Stimulated activated CD4-positive, alpha-beta T cell treated with anti-CD3 and anti-CD28 coated beads, Interleukin-4, amount 100 ng/mL, for 4 hours (primary cell): ENCODE measurements at regions not wholly inside any gene's neighbourhood (a gene's known extent, or its start where the extent isn't known, plus 50 kb on each side); places are given as distances from the start of the nearest gene placed in this dataset.
"Not testable (repeated sequence)": the region's sequence is repeated elsewhere in the genome, so short reads cannot be mapped to it uniquely, and the experiment has no call there.

Experiments
- DNase-seq, 2 experiments: peaks; one replicate each; pipeline ENCODE4 v3.0.0-alpha.2; 2020

DNA sequence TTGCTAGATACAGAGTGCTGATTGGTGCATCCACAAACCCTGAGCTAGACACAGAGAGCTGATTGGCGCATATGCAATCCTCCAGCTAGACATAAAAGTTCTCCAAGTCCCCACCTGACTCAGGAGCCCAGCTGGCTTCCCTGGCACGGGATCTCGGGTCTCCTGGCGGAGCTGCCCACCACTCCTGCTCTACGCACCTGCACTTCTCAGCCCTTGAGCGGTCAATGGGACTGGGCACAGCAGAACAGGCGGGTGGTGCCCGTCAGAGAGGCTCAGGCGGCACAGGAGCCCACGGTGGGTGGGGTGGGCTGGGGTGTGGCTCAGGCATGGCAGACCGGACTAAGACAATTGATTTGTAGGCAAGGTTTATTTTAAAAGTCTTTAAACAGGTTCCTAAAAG is 1365.5 kb downstream of the FAM181B start:
- no peak for DNase-seq

DNA sequence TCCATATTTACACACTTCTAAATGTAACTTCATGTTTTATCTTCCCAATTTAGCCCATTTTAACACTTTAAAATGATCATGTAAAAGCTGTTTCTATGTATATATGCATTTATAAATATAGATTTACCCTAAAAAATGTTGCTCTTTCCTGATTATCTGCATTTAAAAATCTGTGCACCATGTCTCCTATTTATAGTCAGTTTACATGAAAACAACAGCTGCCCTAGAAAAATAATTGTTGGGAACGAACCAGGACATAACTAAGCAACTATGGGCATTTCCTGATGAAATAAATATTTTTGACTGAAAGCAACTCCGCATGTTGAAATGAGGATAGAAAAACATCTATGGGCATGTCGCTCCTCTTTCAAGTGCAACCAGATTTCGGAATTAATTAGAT is 1368.2 kb downstream of the FAM181B start:
- no peak for DNase-seq

DNA sequence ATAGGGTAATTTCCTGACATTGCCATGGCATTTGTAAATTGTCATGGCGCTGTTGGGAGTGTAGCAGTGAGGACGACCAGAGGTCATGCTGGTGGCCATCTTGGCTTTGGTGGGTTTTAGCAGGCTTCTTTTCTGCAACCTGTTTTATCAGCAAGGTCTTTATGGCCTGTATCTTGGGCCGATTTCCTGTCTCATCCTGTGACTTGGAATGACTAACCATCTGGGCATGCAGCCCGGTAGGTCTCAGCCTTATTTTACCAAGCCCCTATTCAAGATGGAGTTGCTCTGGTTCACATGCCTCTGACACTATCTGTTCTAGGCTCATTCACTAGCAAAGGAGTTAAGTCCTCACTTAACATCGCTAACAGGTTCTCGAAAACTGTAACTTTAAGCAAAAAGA is 1374.2 kb downstream of the FAM181B start:
- no peak for DNase-seq

DNA sequence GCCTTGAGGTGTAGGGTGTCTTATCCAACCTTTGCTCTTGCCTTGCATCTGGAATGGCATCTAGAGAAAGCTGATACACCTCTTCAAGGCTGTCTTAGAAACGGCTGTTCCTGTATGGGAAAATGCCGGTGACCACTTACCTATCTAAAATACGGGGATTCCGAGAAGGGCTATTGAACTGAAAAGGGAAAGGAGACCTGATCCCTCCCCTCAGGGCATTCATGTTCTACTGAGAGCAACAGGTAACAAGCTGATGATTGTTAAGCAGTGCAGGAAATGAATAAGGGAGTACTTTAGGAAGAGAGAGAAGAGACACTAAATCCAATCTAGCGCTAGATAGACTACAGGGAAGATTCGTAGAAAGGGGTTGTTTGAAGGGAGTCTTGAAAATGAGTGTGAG is 1388.1 kb downstream of the FAM181B start:
- DNase-seq, result no peak

DNA sequence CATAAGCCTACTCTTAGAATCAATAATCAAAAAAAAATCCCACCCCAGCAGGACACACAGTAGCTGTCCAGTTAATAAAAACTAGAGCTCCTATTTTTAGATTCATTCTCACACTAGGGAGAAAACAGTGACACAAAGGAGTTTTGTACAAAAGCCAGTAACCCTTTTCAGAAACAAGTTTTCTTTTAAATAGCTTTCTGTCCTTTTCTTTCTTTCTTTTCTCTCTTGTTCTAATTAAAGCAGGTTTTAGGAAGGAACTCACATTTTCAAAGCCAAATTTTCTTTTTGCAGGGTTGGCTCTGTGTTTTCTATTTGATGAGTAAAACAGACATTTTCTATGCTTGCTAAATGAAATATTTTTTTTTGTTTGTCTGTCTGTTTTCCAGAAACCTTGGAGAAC is 1390.7 kb downstream of the FAM181B start:
- DNase-seq, result no peak

DNA sequence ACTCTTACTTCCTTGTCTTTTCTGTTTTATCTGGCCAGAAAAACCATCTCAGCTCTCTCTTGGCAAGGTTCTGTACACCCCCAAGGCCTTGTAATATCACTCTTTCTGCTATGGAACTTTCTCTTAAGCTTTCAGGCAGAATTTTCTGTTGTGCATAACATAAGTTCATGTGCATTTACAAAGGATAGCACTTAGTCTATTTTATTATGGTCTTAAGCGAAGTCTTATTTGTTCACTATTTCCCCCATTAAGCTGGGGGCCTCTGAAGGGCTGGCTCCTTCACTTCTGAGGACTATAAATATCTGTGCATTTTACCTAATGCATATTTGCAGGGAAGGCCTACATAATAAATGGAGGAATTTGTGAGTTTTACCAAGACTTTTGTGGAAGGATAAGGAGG is 1393.4 kb downstream of the FAM181B start:
- DNase-seq, result no peak

DNA sequence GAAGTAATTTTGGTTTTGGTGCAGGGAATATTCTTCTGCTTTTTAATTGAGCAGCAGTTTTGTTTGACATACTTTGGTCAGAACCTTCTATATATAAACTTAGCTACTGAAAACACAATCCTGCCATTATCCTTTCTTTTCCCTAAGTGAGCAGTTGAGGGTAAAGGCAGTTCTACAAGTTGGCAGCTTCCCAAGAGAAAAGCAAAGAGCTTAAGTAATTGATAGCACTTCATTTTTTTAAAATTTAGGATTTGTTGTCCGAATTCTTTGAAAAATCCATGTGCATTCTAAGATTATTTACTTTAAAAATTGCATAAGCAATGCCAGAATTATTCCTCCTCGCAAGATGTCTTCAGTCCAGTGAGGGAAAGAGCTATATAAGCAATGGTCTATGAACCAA is 1394.1 kb downstream of the FAM181B start:
- DNase-seq, result no peak

DNA sequence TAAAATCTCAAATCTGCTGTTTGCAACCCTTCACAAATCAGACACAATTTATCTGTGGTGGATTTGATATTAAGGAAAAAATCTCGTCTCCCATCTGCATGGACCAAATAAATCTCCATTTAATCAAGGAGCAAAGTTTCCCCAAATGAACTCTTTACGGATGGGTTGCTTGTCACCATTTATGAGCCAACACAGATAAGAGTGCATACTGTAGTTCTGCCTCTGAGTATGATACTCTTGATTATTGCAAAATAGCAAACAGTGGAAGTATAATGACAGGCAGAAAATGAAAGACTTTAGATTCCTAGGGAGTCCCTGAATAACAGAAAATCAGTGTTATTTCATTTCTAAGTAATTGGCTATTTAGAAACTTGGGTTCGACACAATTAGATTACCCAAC is 1395.9 kb downstream of the FAM181B start:
- DNase-seq, result no peak

DNA sequence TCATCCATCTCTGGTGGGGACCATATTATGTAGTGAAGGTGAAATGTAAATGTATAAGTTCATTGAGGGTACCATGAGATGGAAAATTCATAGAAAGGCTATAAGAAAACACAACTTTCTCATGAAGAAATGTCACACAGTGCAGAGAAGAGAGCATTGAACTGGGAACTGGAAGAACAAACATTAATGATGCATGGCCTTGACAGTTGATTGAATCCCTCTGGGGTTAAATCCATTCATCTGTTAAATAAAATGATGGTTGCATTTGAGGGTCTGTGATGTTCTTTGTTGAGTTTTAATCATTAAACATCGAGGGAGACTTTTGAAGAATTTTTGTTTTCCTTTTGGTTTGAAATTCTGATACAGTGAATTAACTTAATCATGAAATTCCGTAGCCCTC is 1401.4 kb downstream of the FAM181B start:
- no peak for DNase-seq

DNA sequence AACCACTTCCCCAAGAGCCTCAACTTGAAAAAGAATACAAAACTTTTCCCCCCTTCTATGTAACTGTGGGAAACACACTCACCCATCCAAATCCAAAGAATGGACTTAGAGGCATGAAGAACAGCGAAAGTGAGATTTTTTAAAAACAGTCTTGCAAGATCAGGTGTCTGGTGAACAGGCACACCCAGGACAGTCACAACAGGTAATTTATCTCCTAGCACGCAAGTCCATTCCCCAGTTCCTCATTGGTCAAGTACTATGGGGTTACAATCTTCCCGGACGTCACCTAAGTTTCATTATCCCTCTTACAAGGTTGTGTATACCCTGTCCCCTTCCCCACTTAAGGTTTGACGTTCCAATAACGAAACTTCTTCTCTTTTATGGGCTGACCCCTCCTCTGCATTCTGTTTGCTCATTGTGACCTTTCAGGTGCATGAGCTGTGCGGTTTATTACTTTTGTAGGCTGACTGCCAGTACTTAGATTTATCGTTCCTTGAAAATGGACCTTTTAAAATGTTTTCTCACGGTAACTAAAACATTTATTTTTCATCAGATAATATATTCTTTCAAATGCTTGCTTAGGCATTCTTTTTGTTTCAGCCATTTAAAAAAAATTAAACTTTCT is 1401.9 kb downstream of the FAM181B start:
- DNase-seq, result no peak

DNA sequence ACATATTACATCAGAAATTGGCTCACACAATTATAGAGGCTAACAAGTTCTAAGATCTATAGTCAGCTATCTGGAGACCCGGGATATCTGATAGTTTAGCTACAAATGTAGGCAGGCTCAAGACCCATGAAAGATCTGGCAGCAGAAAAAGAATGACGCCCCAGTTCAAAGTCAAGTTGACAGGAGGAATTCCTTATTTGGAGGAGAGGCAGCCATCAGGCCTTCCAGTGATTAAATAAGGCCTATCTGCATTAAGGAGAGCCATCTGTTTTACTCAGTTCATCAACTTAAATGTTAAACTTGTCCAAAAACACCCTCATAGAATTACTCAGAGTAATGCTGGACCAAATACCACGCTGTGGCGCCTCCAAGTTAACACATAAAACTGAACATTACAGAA is 1402.6 kb downstream of the FAM181B start:
- no peak for DNase-seq

DNA sequence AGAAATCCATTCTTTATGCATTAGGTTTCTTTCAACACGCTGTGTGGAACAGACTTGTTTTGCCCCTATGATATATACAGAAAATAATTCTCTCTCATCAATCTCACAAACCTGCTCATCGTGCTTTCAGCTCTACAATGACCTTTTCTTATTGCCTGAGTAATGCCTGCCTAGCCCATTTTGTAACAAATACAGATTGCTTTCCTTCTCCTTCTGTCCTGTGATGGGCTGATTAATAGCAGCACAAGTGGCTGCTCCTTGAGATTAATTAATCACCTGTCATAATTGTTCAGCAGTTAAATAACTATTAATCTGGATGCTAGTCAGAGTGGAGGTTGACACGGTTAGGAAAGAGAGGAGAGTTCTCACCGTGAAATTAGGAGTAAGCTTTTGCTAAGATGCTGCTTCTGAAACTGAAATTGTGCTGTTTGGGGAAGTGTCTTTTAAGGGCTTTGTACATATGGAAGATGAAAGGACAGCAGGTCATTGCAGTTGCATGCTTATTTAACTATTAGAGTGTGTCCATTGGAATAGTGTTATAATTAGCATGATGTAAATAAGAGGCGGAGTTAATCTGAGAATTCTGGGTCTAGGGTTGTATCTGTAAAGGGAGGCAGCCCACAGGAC is 1430.5 kb downstream of the FAM181B start:
- DNase-seq, result no peak

DNA sequence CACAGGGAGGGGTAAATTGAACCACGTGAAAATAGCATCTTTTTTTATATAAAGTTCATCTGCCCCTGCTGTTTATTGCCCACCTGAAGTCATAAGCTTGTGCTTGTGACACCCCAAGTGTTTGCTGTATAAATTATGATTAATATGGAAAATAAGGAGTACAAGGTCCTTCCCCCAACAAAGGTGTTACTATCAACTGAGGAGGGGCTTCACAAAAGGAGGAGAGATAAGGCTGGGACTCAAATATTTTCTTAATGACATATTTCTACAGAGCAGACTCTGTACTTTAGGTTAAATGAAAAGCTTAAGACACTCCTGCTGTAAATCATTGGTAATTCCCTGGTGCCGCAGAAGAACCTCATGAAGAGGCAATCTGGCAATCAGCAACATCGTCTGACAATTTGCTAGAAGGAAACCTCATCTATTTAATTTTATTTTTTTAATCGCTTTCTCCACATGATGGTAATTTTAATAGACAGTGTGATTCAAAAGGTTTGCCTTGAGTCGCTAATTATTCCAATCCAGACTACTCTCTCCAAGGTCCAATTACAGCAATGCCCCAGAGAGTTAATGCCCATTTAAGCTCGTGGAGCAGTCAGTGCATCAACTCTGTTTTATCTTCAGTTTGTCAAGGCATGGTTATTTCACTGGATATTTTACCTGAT is 1432.4 kb downstream of the FAM181B start:
- DNase-seq, result no peak

DNA sequence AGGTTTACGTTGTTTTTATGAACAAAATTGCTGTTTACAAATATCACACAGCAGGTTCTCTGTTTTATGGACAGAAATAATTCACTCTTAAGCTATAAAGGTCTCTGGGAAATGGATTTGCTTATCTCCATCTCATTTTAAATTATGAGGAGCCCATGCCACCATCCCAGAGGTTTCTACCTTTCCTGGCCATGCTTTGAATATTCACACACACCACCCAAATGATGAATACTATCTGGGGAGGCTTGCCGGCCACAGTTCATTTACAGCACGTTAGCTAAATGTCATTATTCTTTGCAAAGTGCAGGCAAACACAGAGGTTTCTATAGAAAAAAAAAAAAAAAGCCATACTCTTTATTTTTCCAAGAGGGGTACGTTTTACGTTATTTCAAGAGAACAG is 1446.7 kb downstream of the FAM181B start:
- no peak for DNase-seq

DNA sequence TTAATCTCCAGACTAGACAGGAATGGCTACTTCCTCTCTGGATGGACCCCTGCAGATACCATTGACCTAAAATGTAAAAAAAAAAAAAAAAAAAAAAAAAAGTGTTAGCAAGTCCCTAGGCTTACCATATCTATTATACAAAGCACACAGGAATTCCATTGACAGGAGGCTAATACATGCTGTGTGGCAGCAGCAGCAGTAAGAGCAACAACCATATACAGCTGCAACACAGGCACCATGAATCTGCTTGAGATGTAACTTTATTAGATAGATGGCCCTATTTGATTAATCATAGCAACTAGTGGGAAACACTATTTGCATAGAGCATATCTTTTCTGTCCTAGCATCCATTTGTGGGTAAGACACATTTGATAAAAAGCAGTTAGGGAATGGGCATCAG is 1447.1 kb downstream of the FAM181B start:
- DNase-seq, result no peak

DNA sequence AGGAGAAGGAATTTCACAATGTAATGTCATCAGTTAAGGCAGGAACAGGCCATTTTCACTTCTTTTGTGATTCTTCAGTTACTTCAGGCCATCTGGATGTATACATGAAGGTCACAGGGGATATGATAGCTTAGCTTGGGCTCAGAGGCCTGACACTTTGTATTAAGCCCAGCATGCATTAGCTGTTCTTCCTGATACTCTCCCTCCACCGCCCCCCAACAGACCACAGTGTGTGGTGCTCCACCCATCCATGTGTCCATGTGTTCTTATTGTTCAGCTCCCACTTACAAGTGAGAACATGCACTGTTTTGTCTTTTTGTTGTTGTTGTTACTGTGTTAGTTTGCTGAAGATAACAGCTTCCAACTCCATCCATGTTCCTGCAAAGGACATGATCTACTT is 1453.4 kb downstream of the FAM181B start:
- DNase-seq, result not testable (repeated sequence)

DNA sequence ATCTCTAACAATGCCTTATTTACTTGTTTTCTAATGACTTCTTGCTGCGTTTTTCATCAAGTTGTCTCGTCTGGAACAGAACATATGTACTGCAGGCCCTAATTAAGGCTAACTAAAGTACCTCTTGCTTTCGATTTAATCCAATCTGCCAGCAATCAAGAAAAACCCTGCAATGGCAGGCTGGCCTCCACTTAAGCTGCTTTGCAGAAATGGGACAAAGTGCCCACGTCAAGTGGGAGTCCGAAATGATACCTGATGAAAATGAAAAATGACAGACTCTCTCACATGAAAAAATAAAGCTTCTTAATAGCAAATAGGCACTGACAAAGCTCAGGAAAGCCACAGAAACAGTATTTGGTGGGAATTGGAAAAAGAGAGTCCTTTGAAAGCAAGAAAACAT is 1454.7 kb downstream of the FAM181B start:
- DNase-seq, result no peak

DNA sequence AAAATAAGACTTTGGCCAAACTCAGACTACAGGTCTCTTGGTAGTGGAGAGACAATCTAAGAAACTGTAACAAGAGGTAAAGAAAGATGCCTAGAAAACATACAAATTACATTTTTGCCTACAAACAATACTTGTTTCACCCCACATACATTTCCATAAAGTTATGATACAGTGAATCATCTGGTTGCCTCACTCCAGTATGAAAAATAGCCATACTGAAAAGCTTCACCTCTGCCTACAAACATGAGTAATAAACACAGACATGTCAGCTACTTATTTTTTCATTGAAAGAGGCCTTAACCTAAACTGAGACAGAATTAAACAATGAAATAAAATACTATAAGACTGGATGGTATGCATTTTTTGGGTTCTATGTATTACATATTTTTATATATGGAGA is 1463.0 kb downstream of the FAM181B start:
- no peak for DNase-seq

DNA sequence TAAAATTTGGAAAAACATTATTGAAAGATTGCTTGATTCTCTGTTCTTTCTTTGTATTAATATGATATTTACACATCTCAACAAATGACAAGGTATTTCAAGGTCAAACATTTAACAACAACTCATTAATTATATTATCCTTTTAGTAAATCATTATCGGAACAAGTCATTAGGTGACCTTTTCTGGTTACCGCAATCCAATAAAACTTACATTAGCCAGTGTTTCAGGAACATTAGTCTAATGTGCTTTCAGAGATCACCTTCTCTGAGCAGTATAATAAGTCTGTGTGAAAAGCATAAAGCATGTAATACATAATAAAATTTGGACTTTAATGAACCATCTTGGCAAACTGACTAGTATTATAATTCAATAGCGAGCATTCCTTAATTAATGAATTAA is 1466.4 kb downstream of the FAM181B start:
- DNase-seq, result no peak

DNA sequence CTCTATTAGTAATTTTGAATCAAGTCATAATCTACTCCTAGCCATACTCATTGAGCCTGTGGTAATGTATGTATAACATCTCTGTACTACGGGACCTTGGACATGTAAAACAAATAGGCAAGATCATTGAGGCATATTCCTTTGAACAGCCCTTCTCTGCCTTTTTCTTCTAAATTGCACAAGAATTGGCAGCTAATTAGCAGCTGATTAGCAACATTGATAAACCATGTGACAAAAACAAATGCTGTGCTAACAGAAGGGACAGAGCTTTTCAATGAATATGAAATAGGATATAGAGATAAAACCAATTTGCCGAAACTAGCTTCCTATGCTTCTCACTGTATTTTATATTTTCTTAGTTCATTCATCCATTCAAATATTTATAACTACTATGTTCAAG is 1474.2 kb downstream of the FAM181B start:
- no peak for DNase-seq

DNA sequence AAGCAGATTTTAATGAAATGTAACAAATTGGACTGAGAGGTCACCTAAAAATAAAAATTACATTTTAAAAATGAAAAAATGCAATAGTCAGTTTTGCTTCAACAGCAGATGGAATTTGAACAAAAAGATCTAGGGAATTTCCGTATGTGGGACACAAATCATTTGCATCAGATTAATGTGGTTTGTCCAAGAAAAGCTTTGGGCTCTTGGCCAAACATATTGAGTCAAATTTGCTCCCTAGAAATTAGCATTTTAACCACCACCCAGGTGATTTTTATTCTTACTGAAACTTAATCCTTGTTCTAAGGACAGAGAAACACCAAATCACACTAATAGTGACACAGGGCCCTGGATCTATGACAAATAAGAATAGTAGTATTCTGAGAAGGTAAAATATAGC is 1477.8 kb downstream of the FAM181B start:
- DNase-seq, result no peak

DNA sequence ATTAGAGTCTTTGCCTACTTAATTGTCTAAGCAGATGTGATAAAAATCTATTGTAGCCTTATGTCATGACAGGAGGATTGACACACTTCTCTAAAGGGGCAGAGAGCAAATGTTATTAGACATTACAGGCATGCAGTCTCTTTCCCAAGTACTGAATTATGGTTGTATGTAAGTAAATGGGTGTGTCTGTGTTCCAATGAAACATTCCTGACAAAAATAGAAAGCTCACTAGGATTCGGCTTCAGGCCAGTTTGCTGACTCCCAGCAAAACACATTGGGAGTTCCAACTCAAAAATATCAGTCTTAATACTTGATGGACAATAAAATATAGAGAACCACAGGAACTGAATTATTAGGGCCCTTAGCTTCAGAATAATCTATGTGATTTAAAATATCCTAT is 1480.4 kb downstream of the FAM181B start:
- DNase-seq, result no peak

DNA sequence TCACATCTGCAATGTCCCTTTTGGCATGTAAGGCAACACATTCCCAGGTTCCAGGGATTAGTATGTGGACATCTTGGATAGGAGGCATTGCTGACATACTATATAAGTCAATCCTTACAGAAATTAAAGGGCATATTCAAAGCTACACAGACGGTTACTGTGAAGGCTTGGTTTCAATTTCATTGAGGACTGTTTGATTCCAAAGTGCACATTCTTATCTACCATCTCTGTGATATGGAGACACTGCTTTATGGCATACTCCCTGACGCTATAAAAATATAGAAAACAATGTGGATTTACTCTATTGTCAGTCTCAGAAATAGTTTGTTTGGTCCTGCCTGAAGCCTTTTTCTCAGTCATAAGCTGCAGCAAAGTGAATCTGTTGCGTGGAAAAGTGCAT is 1486.7 kb downstream of the FAM181B start:
- no peak for DNase-seq

DNA sequence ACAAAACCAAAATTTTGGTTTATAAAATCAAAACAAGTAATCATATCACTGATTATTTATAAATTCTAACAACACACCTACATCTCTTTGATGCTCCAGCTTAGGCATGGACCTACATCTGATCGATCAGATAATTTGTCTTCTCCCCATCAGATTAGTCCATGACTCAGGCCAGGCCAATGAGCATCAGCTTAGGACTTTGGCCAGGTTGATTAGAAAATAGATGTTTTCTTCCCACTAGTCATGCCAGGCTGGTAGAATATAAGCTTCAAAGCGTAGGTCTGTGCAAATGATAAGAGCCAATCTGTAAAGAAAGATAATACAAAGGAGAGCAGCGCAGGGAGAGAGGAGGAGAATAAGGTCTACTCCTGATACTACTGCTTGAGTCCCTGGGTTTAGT is 1487.9 kb downstream of the FAM181B start:
- no peak for DNase-seq
